Activated T-helper 1 cell treated with anti-CD3 and anti-CD28 coated beads, Interleukin-12 subunit alpha, Interleukin-12 subunit beta, Interleukin-2, Interleukin-4 antibody, amounts not matched to agents 30 ng/mL and 10 ng/mL and 1 ng/mL, durations not matched to agents 14 hours and 24 hours and 36 hours (primary cell): ENCODE measurements at regions not wholly inside any gene's neighbourhood (a gene's known extent, or its start where the extent isn't known, plus 50 kb on each side); places are given as distances from the start of the nearest gene placed in this dataset.
"Not testable (repeated sequence)": the region's sequence is repeated elsewhere in the genome, so short reads cannot be mapped to it uniquely, and the experiment has no call there.

Experiments used
- DNase-seq: peaks from one replicate; pipeline ENCODE4 v3.0.0; 2021; ENCODE audit warnings: low spot score
- H3K27ac Mint-ChIP-seq: one replicate; pipeline ENCODE4 v1.8.0; 2021; ENCODE audit warnings: mild to moderate bottlenecking, mixed read lengths
- H3K27me3 Mint-ChIP-seq: one replicate; pipeline ENCODE4 v1.8.0; 2022; ENCODE audit warnings: mild to moderate bottlenecking, moderate library complexity, mixed read lengths; ENCODE audit not compliant: insufficient read depth
- H3K36me3 Mint-ChIP-seq: one replicate; pipeline ENCODE4 v1.8.0; 2021; ENCODE audit warnings: low read depth, mixed read lengths
- H3K4me1 Mint-ChIP-seq: one replicate; pipeline ENCODE4 v1.8.0; 2021; ENCODE audit warnings: low read depth, mixed read lengths
- H3K4me3 Mint-ChIP-seq: one replicate; pipeline ENCODE4 v1.8.0; 2021; ENCODE audit warnings: mild to moderate bottlenecking, moderate library complexity, mixed read lengths
- H3K9me3 Mint-ChIP-seq: one replicate; pipeline ENCODE4 v1.8.0; 2021; ENCODE audit warnings: mixed read lengths
- intact Hi-C: fragments of 100-400 bp; cut with micrococcal nuclease; formaldehyde crosslinking; loops from one replicate; pipeline ENCODE4 v1.15.1; 2024

DNA sequence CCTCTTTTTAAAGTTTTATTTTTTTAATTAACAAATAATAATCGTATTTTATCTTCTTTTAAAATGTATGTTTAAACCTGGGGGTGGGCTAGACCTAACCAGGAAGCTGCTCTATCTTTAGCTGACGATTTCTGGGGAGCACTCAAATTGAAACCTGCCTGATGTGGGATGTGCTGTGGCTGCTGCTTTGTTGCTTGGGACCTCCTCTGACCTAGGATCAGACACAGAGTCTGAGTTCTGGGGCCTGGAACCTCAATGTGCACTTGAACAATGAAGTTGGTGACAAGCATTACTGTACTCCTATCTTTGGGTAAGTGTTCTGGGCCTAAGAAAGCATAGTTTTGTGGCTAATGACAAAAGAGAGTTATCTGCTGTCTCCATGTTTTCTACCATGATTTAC, 386.7 kb downstream of the DAD1 start:
- H3K36me3 Mint-ChIP-seq = no peaks in the 10 kb centered on the region
- intact Hi-C loops = loop anchor here (5.0 kb wide), 4 partner anchors 35 to 355 kb away; no protein-coding TSS in a partner anchor

DNA sequence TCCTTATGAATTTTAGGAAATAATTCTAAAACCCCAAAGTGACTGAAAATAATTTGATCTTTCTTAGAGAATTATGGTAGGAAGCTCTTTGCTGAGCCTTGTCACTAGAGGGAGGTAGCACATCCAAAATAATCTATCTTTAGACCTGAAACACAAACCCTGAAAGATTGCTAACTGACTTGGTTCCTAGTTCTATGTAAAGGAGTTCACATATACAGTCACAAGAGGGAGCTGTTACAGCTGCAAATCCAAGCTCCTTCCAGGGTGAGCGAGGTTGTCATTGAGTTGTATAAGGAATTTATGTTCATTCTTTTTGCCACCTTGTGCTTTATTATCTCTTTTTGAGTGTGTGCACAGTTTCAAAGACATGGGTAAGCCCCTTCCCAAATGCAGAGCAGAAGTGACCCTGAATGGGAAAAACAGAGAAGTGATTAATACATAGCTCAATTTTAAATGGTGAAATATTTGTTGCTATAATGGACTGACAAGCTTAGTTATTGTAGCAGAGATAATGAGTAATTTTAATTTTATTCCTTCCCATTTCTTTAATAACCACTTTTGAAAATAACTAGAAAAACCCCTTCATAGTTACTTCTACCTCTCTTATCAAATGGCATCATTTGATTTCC, 387.9 kb downstream of the DAD1 start:
- H3K36me3 Mint-ChIP-seq = no peaks in the 10 kb centered on the region
- H3K4me1 Mint-ChIP-seq = peaks cover 6% of the 10 kb centered on the region
- no peak overlapping the region for H3K4me3 Mint-ChIP-seq

More for the DNA sequence above, 386.7 kb downstream of the DAD1 start:
- no peak for DNase-seq
- H3K27ac Mint-ChIP-seq = peak overlapping the region; percentile 77
- peaks cover 6% of the 10 kb centered on the region for H3K4me1 Mint-ChIP-seq
- H3K27me3 Mint-ChIP-seq = no peaks in the 10 kb centered on the region
- H3K4me3 Mint-ChIP-seq = peak overlapping the region; percentile 82
- no peaks in the 10 kb centered on the region for H3K9me3 Mint-ChIP-seq

DNA sequence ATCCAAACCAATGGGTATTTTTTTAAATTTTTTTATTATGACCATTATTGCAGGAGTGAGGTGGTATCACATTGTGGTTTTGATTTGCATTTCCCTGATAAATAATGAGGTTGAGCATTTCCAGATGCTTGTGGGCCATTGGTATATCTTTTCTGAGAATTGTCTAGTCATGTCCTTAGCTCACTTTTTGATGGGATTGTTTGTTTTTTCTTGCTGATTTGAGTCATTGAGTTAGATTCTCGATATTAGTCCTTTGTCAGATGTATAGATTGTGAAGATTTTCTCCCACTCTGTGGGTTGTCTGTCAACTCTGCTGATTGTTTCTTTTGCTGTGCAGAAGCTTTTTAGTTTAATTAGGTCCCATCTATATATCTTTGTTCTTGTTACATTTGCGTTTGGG, 388.9 kb downstream of the DAD1 start:
- intact Hi-C loops = loop anchor here (2.0 to 5.0 kb wide), 5 partner anchors 33 to 357 kb away; no protein-coding TSS in a partner anchor
- H3K36me3 Mint-ChIP-seq, H3K27me3 Mint-ChIP-seq, H3K9me3 Mint-ChIP-seq, H3K4me3 Mint-ChIP-seq, DNase-seq, H3K4me1 Mint-ChIP-seq: not testable (repeated sequence)
- peak overlapping the region; percentile 52 for H3K27ac Mint-ChIP-seq

More for the DNA sequence above, 387.9 kb downstream of the DAD1 start:
- H3K9me3 Mint-ChIP-seq = no peaks in the 10 kb centered on the region
- no peak for DNase-seq
- H3K27me3 Mint-ChIP-seq = no peaks in the 10 kb centered on the region
- peak overlapping the region; percentile 44 for H3K27ac Mint-ChIP-seq
- intact Hi-C loops = loop anchor here (2.0 to 5.0 kb wide), 5 partner anchors 34 to 356 kb away; no protein-coding TSS in a partner anchor

- H3K27ac Mint-ChIP-seq = no peak overlapping the region
These were observed 394.4 kb downstream of the DAD1 start for GRCh38 chr14:22194664-22195063.

GRCh38 chr14:22190411-22191191, 398.4 kb downstream of the DAD1 start:
- Mint-ChIP-seq H3K27me3 (no peaks in the 10 kb centered on the region), H3K36me3 (no peaks in the 10 kb centered on the region), H3K9me3 (no peaks in the 10 kb centered on the region), H3K27ac (no peak overlapping the region), H3K4me1 (no peaks in the 10 kb centered on the region), H3K4me3 (no peak overlapping the region)
- intact Hi-C loops = no loop called here
- no peak for DNase-seq

More at GRCh38 chr14:22194664-22195063, 394.4 kb downstream of the DAD1 start:
- Mint-ChIP-seq H3K4me1 (no peaks in the 10 kb centered on the region), H3K4me3 (no peak overlapping the region), H3K27me3 (no peaks in the 10 kb centered on the region), H3K9me3 (no peaks in the 10 kb centered on the region), H3K36me3 (no peaks in the 10 kb centered on the region)
- intact Hi-C loops = no loop called here
- DNase-seq = no peak

- H3K4me1 Mint-ChIP-seq = no peaks in the 10 kb centered on the region
- intact Hi-C loops = no loop called here
- no peak overlapping the region for H3K27ac Mint-ChIP-seq
- H3K36me3 Mint-ChIP-seq = no peaks in the 10 kb centered on the region
- no peak for DNase-seq
- no peaks in the 10 kb centered on the region for H3K27me3 Mint-ChIP-seq
- no peaks in the 10 kb centered on the region for H3K9me3 Mint-ChIP-seq
- H3K4me3 Mint-ChIP-seq = no peak overlapping the region
These were observed 399.1 kb downstream of the DAD1 start for GRCh38 chr14:22189881-22190280.

DNA sequence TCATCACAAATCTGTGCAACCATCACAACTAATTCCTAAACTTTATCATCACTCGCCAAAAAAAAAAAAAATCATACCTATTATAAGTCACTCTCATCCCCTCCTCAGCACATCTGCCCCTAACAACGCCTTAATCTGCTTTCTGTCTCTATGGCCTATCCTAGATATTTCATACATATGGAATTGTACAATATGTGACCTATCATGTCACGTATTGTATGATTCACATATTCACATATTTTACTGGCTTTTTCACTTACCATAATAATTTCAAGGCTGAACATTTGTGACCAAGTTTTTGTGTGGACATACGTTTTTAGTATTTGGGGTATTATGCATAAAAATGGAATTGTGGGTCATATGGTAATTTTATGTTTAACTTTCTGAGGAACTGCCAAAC, 400.7 kb downstream of the DAD1 start:
- H3K27me3 Mint-ChIP-seq = no peaks in the 10 kb centered on the region
- no peaks in the 10 kb centered on the region for H3K4me1 Mint-ChIP-seq
- no peaks in the 10 kb centered on the region for H3K36me3 Mint-ChIP-seq
- intact Hi-C loops = no loop called here
- no peak overlapping the region for H3K4me3 Mint-ChIP-seq
- no peak for DNase-seq
- H3K27ac Mint-ChIP-seq = no peak overlapping the region
- no peaks in the 10 kb centered on the region for H3K9me3 Mint-ChIP-seq

- no peaks in the 10 kb centered on the region for H3K9me3 Mint-ChIP-seq
- DNase-seq = no peak
- no peaks in the 10 kb centered on the region for H3K4me1 Mint-ChIP-seq
- no peaks in the 10 kb centered on the region for H3K27me3 Mint-ChIP-seq
- no peaks in the 10 kb centered on the region for H3K36me3 Mint-ChIP-seq
- intact Hi-C loops = no loop called here
- no peak overlapping the region for H3K27ac Mint-ChIP-seq
- H3K4me3 Mint-ChIP-seq = no peak overlapping the region
These were observed 403.2 kb downstream of the DAD1 start for GRCh38 chr14:22185789-22186188.

DNA sequence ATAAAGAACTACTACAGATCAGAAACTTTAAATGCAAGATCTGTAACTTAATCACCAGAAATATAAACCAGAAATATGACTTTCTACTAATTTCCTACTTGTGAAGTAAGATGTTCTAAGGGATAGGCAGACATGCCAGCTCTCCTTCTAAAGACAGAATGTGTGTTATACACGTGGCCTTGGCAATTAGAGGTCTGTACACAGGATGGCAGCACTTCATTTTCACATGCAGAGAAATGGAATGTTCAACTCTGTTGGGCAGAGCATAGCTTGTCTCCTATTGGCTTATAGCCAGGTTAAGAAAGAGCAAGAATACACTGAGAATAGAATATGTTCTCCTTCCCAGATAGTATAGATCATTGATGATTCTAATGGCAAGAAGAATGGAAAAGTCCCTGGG, 403.8 kb downstream of the DAD1 start:
- H3K4me3 Mint-ChIP-seq = no peak overlapping the region
- H3K36me3 Mint-ChIP-seq = no peaks in the 10 kb centered on the region
- no peak for DNase-seq
- no peaks in the 10 kb centered on the region for H3K4me1 Mint-ChIP-seq
- no peak overlapping the region for H3K27ac Mint-ChIP-seq
- H3K9me3 Mint-ChIP-seq = no peaks in the 10 kb centered on the region
- no peaks in the 10 kb centered on the region for H3K27me3 Mint-ChIP-seq
- intact Hi-C loops = no loop called here

DNA sequence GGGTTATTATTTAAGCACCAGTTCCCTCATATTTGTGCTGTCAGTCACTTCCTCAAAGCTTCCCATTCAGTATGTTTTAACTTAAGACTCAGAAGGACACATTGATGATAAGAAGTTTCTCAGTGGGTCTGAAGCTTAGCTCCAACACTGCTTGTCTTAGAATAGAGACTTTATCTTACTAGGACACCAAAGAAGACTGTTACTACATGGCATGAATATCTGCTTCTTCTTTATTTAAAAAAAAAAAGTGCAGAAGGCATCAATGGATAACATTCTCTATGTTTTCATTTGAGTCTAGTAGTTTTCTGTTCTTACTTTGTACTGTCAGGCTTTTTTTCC, 404.2 kb downstream of the DAD1 start:
- no peak for DNase-seq
- H3K4me3 Mint-ChIP-seq = no peak overlapping the region
- H3K36me3 Mint-ChIP-seq = no peaks in the 10 kb centered on the region
- no peaks in the 10 kb centered on the region for H3K4me1 Mint-ChIP-seq
- intact Hi-C loops = no loop called here
- H3K27me3 Mint-ChIP-seq = no peaks in the 10 kb centered on the region
- H3K9me3 Mint-ChIP-seq = no peaks in the 10 kb centered on the region
- H3K27ac Mint-ChIP-seq = no peak overlapping the region

DNA sequence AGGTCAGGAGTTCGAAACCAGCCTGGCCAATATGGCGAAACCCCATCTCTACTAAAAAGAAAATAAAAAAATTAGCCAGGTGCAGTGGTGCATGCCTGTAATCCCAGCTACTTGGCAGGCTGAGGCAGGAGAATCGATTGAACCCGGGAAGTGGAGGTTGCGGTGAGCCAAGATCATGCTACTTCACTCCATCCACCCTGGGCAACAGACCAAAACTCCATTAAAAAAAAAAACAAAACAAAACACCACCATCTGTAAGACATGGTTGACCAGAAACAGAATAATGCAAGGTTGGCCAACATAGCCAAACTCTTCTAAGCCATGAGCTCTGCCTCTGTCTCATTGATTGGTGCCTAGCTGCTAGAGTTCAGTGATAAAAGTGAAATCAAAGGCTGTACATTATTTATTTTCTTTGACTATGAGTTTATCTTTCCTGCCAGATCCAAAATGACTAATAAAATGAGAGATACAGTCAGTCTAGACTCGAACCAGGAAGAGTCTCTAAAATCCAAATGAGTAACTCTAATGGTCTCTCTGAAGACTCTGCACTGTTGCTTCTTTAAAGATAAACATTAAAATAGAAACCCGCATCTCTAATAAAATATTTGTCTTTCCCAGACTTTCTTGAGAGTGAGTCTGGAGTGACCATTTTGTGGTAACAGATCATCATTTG, 404.7 kb downstream of the DAD1 start:
- Mint-ChIP-seq H3K27me3 (no peaks in the 10 kb centered on the region), H3K9me3 (no peaks in the 10 kb centered on the region), H3K36me3 (no peaks in the 10 kb centered on the region), H3K4me1 (no peaks in the 10 kb centered on the region), H3K27ac (no peak overlapping the region), H3K4me3 (no peak overlapping the region)
- intact Hi-C loops = no loop called here
- no peak for DNase-seq

GRCh38 chr14:22180045-22180444, 409.0 kb downstream of the DAD1 start:
- H3K27ac Mint-ChIP-seq = no peak overlapping the region
- no peak overlapping the region for H3K4me3 Mint-ChIP-seq
- DNase-seq = no peak
- intact Hi-C loops = no loop called here
- peaks cover 20% of the 10 kb centered on the region for H3K4me1 Mint-ChIP-seq
- H3K9me3 Mint-ChIP-seq = no peaks in the 10 kb centered on the region
- no peaks in the 10 kb centered on the region for H3K36me3 Mint-ChIP-seq
- H3K27me3 Mint-ChIP-seq = no peaks in the 10 kb centered on the region

DNA sequence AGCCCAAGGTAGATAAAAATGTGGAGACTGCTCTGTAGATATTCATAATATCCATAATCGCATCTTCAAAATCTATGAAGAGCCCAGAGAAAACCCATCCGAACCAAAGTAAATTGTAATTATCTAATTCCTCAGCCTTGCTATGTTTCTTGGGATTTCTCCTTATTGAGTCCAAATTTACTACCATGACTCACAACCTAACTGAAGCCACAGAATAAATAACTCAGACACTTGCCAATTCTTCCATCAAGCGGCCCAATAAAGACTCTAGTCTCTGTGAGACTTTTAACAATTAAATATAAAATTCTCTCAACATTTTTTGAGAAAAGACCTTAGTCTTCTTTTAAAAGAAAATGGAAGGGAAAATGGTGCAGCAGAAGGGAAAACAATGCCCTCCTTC, 409.8 kb downstream of the DAD1 start:
- Mint-ChIP-seq H3K4me1 (peaks cover 20% of the 10 kb centered on the region), H3K4me3 (no peak overlapping the region), H3K27ac (no peak overlapping the region), H3K9me3 (no peaks in the 10 kb centered on the region), H3K27me3 (no peaks in the 10 kb centered on the region), H3K36me3 (no peaks in the 10 kb centered on the region)
- intact Hi-C loops = no loop called here
- no peak for DNase-seq
